ENCODE measurements at regions not wholly inside any gene's neighbourhood (a gene's known extent, or its start where the extent isn't known, plus 50 kb on each side); places are given as distances from the start of the nearest gene placed in this dataset.

DNA sequence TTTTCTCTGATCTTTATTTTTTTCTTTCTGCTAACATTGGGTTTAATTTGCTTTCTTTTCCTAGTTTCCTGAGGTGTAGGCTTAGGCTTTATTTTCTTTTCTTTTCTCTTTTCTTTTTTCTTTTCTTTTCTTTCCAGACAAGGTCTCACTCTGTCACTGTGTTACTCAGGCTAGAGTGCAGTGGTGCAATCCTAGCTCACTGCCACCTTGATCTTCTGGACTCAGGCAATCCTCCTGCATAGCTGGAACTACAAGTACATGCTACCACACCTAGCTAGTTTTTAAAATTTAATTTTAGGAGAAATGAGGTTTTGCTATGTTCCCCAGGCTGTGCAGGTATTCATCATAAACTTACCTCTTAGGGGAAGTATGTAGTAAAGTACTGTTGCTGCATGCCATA lies 197.8 kb upstream of the ANKRD50 start:
- no peak for DNase-seq (ENCODE audit: insufficient read length, low spot score)
- no peak for FAIRE-seq
- TF ChIP-seq POLR2A (IDR thresholded peaks at IDR 0.05; ENCODE audit: low read depth, low read length), result no peak

DNA sequence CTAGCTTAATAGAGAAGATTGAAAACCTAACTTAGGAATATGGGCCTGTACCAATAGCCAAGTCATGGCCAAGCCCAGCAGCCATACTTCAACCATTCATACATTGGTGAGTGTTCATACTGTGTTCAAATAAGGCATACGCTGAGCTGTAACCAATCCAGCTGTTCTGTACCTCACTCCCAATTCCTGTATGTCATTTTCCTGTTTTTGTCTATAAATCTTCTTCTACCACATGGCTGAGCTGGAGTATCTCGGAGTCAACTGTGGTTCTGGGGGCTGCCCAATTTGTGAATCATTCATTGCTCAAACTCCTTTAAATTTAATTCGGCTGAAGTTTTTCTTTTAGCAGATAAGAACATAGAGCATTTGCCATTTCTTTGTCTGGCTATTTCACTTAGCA lies 195.3 kb upstream of the ANKRD50 start:
- DNase-seq (ENCODE audit: insufficient read length, low spot score), result no peak
- TF ChIP-seq POLR2A (IDR thresholded peaks at IDR 0.05; ENCODE audit: low read depth, low read length), result no peak
- FAIRE-seq, result no peak

DNA sequence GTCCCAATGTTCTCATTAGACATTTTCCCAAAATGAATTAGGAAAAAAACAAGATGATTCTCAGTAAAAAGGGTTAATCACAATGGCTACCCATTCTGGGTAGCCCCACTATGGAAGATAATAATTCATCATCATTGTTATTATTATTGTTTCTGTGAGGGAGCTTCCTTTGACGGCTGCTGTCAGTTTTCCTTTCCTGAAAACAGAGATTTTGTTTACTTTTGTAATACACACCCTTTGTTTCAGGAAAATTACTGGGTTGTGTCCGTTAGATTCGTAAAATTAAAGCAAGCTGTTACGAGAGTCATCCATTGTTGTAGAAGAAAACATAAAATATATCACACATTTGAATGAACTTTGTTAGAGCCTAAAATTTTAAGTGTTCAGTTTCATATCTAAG lies 192.9 kb upstream of the ANKRD50 start:
- DNase-seq (ENCODE audit: insufficient read length, low spot score) (no peak), FAIRE-seq (no peak)
- TF ChIP-seq POLR2A (IDR thresholded peaks at IDR 0.05; ENCODE audit: low read depth, low read length), result no peak

DNA sequence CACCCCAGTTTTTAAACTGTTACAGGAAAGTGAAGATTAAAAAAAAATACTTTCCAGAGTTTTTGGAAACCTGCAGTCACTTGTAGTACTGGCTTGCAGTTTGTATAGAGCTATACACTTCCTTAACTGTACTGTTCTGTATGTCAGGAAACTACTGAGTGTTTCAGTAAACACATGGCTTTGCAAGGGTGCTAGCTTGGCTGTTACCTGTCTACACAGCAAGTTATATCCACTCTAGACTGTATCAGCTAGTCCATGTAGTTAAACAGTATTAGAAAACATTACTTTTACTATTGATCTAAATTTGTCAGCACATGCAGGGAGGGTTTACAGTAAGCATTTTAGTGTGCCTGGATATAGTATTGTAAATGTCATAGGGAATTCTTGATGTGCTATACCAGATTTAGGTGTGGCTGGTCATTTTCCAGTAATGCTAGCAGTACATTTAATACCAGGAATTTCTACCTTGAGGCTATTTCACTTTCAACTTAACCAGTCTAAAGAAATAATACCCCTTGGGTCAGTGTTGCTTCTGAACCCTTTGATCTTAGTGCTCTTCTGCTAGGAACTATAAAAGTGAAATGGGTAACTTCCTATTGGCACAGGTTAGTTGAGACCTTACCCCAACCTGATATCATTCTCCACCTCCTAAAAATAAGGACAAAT lies 192.3 kb upstream of the ANKRD50 start:
- DNase-seq (ENCODE audit: insufficient read length, low spot score) (no peak), FAIRE-seq (no peak)
- TF ChIP-seq POLR2A (IDR thresholded peaks at IDR 0.05; ENCODE audit: low read depth, low read length), result no peak

DNA sequence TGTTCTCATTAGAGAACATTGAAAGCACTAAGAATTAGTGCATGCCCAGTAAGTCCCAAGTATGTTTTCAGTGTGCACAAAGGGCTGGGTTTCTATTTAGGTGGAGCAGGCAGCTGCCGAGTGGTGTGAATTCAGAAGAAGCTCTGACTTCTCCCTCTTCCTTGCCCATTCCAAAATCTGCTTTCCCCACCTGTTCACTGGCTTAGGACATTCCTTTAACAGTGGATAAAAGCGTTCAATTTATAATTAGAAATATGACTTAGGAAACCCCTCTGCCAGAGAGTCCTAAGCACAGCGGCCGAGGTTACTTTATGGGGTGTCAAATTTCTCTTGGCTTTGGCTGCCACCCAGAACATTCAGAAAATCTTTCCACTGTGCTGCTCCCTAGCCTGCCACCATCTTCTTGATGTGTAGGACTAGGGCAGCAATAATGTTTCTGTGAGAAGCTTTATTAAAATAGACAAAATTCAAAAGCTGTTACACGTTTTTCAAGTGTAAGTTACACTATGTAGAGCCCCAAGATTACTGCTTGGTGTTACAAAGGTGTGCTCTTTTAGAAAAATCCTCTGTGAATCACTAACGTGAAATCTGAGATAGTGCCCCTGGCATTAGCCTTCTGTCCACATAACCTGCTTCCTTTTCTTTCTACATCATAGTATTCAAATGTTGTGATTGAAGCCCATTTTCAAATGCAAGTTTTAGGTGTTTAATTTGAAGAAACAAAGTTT lies 191.6 kb upstream of the ANKRD50 start:
- FAIRE-seq, result no peak
- TF ChIP-seq POLR2A (IDR thresholded peaks at IDR 0.05; ENCODE audit: low read depth, low read length), result no peak
- peak; percentile 0 for DNase-seq (ENCODE audit: insufficient read length, low spot score)

DNA sequence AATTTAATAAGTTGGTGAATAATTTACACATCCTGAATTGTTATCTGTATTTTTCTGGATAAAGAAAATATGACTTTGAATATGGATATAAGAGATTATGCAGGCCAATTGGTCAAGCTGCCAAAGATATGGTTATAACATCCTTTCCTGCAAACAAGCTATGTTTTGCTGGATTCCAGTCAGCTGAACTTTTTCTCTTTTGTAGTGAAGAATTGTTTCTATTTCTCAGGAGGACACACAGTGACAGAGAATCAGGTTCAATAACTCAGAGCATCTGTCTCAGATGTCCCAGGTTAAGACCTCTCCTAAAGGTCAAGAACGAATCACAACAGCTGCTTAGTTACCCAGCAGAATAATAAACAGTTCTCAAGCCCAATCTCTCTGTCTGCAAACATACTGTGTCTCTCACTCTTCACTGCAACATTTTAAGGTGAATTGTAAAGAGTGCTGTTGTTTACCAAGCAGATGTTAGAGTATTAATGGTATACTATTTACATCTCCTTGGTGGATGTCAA lies 189.5 kb upstream of the ANKRD50 start:
- FAIRE-seq (no peak), DNase-seq (ENCODE audit: insufficient read length, low spot score) (no peak)

DNA sequence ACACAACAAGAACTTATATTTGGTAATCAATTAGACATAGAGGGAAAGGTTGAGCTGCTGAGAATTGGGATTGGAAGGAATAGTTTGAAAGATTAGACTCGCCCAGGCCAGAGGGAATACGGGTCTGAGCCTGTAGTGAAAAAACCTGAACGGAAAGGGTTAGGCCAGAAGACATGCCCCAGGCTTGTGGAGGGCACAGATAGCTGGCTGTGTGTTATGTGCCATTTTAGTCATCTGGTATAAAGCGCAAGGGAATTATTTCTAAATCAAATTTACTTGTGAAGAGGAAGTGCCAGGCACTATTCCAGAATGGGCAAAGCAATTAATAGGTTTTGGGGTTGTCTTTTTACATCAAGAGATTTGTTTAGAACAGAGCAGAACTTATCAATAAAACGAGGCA lies 187.5 kb upstream of the ANKRD50 start:
- DNase-seq (ENCODE audit: insufficient read length, low spot score) (no peak), FAIRE-seq (no peak)
- TF ChIP-seq POLR2A (IDR thresholded peaks at IDR 0.05; ENCODE audit: low read depth, low read length), result no peak

More for the DNA sequence above, 189.5 kb upstream of the ANKRD50 start:
- TF ChIP-seq POLR2A (IDR thresholded peaks at IDR 0.05; ENCODE audit: low read depth, low read length), result no peak

DNA sequence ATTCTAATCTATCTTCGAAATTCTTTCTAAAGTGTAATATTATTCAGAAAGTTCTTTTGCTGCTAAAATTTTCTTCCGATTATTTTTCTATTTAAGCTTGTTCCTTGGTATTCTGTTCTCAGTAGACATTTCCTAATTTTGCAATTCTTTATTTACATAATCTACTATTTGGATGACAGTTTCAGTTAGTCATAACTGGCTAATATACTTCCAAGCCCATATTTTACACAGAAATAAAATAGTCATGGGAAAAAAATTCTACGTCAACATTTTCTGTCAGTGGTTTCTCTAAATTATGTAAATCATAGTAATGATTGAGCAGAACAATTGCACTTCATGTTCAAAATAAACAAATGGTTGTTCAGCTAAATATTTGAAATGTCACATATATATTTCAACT lies 178.0 kb upstream of the ANKRD50 start:
- DNase-seq (ENCODE audit: insufficient read length, low spot score) (no peak), FAIRE-seq (no peak)
- no peak for TF ChIP-seq POLR2A (IDR thresholded peaks at IDR 0.05; ENCODE audit: low read depth, low read length)

DNA sequence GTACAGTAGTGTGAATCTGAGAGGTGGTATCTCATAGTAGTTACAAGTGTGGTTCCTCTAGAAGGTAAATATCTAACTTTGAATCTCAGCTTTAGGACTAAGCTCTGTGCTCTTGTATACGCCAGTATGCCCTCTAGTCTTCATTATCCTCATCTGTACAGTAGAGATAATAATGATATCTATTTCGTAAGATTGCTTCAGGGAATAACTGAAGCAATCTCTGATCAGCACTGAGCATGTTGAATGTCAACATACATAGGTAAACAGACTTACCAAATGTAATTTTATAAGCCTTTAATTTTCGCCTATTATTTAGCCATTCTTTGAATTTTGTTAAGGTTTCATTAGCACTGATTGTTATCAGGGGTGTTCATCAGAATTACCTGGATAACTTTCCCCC lies 175.2 kb upstream of the ANKRD50 start:
- TF ChIP-seq POLR2A (IDR thresholded peaks at IDR 0.05; ENCODE audit: low read depth, low read length), result no peak
- FAIRE-seq (no peak), DNase-seq (ENCODE audit: insufficient read length, low spot score) (no peak)

DNA sequence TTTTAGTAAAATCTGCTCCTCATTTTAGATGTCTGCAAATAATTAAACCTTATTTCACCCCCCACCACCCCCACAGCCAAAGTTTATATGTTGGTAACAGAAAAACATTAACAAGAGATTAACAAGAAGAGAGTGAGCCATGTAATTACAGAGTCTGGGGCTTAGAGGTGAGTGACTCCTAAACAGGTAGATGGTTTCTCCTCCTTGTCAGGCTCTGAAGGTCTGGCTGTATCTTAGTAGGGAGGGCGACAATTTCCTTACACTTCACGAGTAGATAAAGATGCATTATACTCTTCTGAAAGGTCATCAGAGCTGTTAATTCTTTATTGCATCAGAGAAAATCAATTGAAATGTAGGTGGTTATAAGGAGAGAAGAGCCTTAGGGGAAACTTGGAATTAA lies 171.8 kb upstream of the ANKRD50 start:
- FAIRE-seq (no peak), DNase-seq (ENCODE audit: insufficient read length, low spot score) (no peak)
- no peak for TF ChIP-seq POLR2A (IDR thresholded peaks at IDR 0.05; ENCODE audit: low read depth, low read length)

DNA sequence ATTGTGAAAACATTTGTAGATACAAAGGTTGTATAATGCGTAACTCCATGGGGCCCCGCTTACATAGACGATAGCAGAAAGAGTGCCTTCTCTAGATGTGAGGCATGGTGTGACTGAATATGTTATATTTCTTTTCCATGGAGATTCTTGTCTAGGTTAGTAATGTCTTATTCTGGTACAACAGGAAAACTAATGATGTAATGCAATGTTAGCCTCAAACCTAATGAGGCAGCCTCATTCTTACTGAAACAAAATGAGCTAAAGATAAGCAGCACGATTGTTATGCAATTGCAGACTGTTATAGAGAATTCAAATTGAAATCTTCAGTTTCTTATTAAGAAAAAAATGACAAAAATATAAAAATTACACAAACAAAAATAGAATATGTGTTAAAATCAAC lies 171.1 kb upstream of the ANKRD50 start:
- FAIRE-seq, result no peak
- no peak for TF ChIP-seq POLR2A (IDR thresholded peaks at IDR 0.05; ENCODE audit: low read depth, low read length)
- no peak for DNase-seq (ENCODE audit: insufficient read length, low spot score)

DNA sequence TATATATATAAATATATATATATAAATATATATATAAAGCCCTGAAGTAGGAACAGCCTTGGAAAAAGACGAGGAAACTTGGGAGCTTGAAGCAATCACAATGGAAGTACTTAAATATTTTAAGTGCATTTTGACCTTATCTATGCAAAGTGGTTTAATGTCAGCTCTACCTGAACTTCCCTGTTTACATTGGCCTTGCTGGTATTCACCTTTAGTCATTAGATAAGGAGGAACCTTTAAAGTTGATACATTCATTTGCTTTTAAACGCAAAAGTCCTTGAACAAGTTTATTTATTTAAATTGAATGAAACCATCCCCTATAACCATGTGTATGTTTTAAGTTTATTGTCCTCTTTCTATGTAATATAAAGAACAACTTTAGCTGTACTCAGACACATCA lies 166.7 kb upstream of the ANKRD50 start:
- FAIRE-seq (no peak), DNase-seq (ENCODE audit: insufficient read length, low spot score) (no peak)

DNA sequence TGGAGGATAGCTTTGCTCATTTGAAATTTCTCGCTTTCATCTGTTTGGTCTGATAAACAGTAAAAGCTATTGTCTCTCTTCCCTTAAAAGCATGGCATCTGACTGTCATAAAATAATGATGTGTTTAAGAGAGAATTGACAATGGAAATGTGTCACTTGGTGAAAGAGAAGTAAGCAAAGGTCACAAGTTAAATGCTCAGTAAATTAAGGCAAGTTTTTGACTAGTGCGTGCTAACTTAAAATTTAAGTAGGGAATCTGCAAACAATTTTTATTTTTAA lies 161.6 kb upstream of the ANKRD50 start:
- FAIRE-seq, result no peak
- no peak for TF ChIP-seq POLR2A (IDR thresholded peaks at IDR 0.05; ENCODE audit: low read depth, low read length)
- DNase-seq (ENCODE audit: insufficient read length, low spot score), result no peak

More for the DNA sequence above, 166.7 kb upstream of the ANKRD50 start:
- TF ChIP-seq POLR2A (IDR thresholded peaks at IDR 0.05; ENCODE audit: low read depth, low read length), result no peak

DNA sequence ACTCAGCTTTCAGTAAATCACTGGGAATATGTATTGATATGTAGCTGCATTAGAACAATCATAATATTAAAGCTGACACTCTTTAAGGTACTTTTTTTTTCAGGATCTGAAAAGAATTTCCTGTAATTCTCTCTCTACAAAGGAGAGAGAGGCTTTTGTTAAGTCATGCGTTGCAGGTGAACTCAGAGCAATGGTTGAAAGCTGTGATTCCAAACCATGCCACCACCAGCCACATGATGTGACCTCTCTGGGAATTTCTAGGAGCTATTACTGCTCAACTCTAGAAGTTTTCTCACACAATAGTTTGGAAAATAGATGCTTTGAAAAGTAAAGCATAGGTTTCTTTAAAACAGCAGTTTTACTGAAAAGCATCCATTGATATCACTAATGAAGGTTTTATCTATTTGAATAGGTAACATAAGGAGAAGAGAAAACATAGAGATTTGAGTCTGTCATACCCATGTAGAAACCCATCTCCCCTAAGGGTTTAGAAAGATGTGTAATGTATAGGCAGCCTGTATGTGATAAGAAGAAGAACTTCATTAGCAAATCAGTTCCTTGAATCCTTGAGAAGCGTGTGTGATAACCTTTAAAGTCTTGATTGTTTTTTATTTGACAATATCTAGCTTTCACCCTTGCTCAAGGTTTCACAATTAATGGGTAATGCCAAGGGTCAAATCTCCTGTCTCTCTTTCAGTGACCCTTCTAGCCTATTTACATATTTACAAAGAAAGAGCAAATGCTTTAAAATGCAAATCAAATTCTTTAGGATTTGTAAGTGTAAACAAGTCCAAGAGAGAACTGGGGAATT lies 161.0 kb upstream of the ANKRD50 start:
- FAIRE-seq (no peak), DNase-seq (ENCODE audit: insufficient read length, low spot score) (no peak)
- TF ChIP-seq POLR2A (IDR thresholded peaks at IDR 0.05; ENCODE audit: low read depth, low read length), result no peak
